Activated naive CD4-positive, alpha-beta T cell treated with anti-CD3 and anti-CD28 coated beads for 36 hours (primary cell): ENCODE measurements at regions not wholly inside any gene's neighbourhood (a gene's known extent, or its start where the extent isn't known, plus 50 kb on each side); places are given as distances from the start of the nearest gene placed in this dataset.
A peak's percentile ranks its signal among the peaks of the same experiment; 100 is the strongest.

Source experiments
- CTCF ChIA-PET: fragments of 350-600 bp; sonication (Branson Sonifier 250); formaldehyde crosslinking; loops from one replicate; lab custom pipeline; 2021; ENCODE audit warnings: antibody characterized with exemption; lab: Charles Lee
- DNase-seq: peaks from one replicate; pipeline ENCODE4 v3.0.0-alpha.2; 2020
- H3K27ac Mint-ChIP-seq: one replicate; pipeline ENCODE4 v1.8.0; 2021; ENCODE audit warnings: mild to moderate bottlenecking, mixed read lengths
- H3K27me3 Mint-ChIP-seq: one replicate; pipeline ENCODE4 v1.8.0; 2021; ENCODE audit warnings: low read depth, mixed read lengths
- H3K36me3 Mint-ChIP-seq: one replicate; pipeline ENCODE4 v1.8.0; 2021; ENCODE audit warnings: low read depth, mixed read lengths
- H3K4me1 Mint-ChIP-seq: one replicate; pipeline ENCODE4 v1.8.0; 2021; ENCODE audit warnings: low read depth, mixed read lengths
- H3K4me3 Mint-ChIP-seq: one replicate; pipeline ENCODE4 v1.8.0; 2021; ENCODE audit warnings: mild to moderate bottlenecking, moderate library complexity, mixed read lengths
- H3K9me3 Mint-ChIP-seq: one replicate; pipeline ENCODE4 v1.8.0; 2021; ENCODE audit warnings: mixed read lengths
- intact Hi-C: fragments of 100-400 bp; cut with micrococcal nuclease; formaldehyde crosslinking; loops from one replicate; pipeline ENCODE4 v1.15.1; 2023

DNA sequence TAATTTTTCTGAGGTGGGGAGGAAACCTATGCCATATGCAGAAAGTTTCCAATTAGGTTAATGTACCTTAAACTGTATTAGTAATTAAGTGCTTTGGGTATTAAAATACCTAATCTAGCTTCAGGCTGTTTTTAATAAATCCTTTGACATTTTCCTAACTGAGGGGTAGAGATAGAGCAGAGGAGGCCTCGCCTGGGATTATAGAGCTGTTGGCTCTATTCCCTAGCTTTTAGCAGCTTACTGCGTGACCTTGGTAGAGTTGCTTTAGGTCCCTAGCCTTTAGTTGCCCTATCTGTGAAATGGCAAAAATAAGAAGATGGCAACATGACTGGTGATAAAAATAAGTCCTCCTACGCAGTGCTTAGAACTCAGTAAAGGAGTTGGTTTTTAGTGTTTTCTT lies 621.0 kb downstream of the LMO4 start:
- Mint-ChIP-seq H3K4me3 (no peak overlapping the region), H3K27ac (no peak overlapping the region), H3K36me3 (no peaks in the 10 kb centered on the region), H3K27me3 (peaks cover 14% of the 10 kb centered on the region), H3K4me1 (no peaks in the 10 kb centered on the region), H3K9me3 (no peaks in the 10 kb centered on the region)
- intact Hi-C loops, result loop anchor here (5.0 kb wide), 1 partner anchor 797 kb away; no protein-coding TSS in a partner anchor
- DNase-seq, result no peak
- CTCF ChIA-PET, result no interaction called here

GRCh38 chr1:87950369-87950768 lies 621.7 kb downstream of the LMO4 start:
- Mint-ChIP-seq H3K4me3 (no peak overlapping the region), H3K4me1 (no peaks in the 10 kb centered on the region), H3K27me3 (peaks cover 13% of the 10 kb centered on the region), H3K36me3 (no peaks in the 10 kb centered on the region), H3K27ac (no peak overlapping the region), H3K9me3 (no peaks in the 10 kb centered on the region)
- intact Hi-C loops, result loop anchor here (5.0 kb wide), 1 partner anchor 798 kb away; no protein-coding TSS in a partner anchor
- DNase-seq, result no peak
- CTCF ChIA-PET, result interaction anchor here (1.1 kb wide), 1 partner anchor 97 kb away, joined by 3 read pairs; no protein-coding TSS in a partner anchor

- no peaks in the 10 kb centered on the region for H3K9me3 Mint-ChIP-seq
- H3K4me3 Mint-ChIP-seq, result no peak overlapping the region
- DNase-seq, result no peak
- no peaks in the 10 kb centered on the region for H3K36me3 Mint-ChIP-seq
- CTCF ChIA-PET, result no interaction called here
- H3K27ac Mint-ChIP-seq, result no peak overlapping the region
- no peaks in the 10 kb centered on the region for H3K4me1 Mint-ChIP-seq
- peaks cover 16% of the 10 kb centered on the region for H3K27me3 Mint-ChIP-seq
- intact Hi-C loops, result loop anchor here (5.0 kb wide), 1 partner anchor 799 kb away; no protein-coding TSS in a partner anchor
Observed at GRCh38 chr1:87951409-87951808, 622.7 kb downstream of the LMO4 start.

- no peaks in the 10 kb centered on the region for H3K36me3 Mint-ChIP-seq
- H3K4me3 Mint-ChIP-seq, result no peak overlapping the region
- no peak overlapping the region for H3K27ac Mint-ChIP-seq
- H3K4me1 Mint-ChIP-seq, result no peaks in the 10 kb centered on the region
- H3K27me3 Mint-ChIP-seq, result peaks cover 16% of the 10 kb centered on the region
- intact Hi-C loops, result loop anchor here (5.0 kb wide), 1 partner anchor 800 kb away; no protein-coding TSS in a partner anchor
- CTCF ChIA-PET, result no interaction called here
- DNase-seq, result no peak
- no peaks in the 10 kb centered on the region for H3K9me3 Mint-ChIP-seq
Observed at GRCh38 chr1:87951852-87952251, 623.2 kb downstream of the LMO4 start.

- no peak overlapping the region for H3K27ac Mint-ChIP-seq
Observed at GRCh38 chr1:87953121-87953520, 624.4 kb downstream of the LMO4 start.

DNA sequence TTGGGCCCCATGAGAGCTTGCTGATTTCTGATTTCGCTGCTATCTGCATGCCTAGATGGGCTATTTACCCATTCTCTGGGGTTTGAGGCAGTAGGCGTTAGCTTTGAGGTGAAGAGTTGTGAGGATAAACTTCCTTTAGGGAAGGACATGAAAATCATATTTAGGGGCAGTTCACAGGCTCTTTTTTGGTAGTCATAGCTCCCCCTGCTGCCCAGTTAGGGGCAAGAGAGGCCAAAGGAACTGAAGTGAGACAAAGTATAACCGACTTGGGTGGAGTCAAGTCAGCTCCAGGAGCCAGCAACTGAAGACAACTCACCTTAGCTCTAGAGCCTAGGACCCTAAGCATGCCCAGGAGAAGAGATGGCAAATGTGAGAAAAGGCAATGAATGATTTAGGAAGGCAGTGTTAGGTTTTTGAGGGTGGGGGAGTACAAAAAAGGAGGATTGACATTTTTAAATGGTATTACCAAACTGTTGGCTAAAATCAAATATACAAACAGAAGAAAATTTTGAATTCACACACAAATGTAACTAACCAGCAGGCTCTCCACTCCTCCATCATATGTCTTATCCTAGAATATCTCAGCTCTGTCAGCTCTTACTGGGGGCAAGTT lies 625.2 kb downstream of the LMO4 start:
- H3K36me3 Mint-ChIP-seq, result no peaks in the 10 kb centered on the region
- CTCF ChIA-PET, result interaction anchor here (0.6 to 1.9 kb wide), 12 partner anchors 9 to 661 kb away, joined by 3 to 8 read pairs (median 4); no protein-coding TSS in a partner anchor
- H3K27me3 Mint-ChIP-seq, result peaks cover 20% of the 10 kb centered on the region
- intact Hi-C loops, result loop anchor here (1.0 to 5.0 kb wide), 4 partner anchors 628 to 822 kb away; no protein-coding TSS in a partner anchor
- H3K27ac Mint-ChIP-seq, result no peak overlapping the region
- DNase-seq, result peak; percentile 62
- no peaks in the 10 kb centered on the region for H3K4me1 Mint-ChIP-seq
- no peaks in the 10 kb centered on the region for H3K9me3 Mint-ChIP-seq
- no peak overlapping the region for H3K4me3 Mint-ChIP-seq

More at GRCh38 chr1:87953121-87953520, 624.4 kb downstream of the LMO4 start:
- H3K9me3 Mint-ChIP-seq, result no peaks in the 10 kb centered on the region
- H3K4me3 Mint-ChIP-seq, result no peak overlapping the region
- CTCF ChIA-PET, result interaction anchor here (1.1 to 1.9 kb wide), 7 partner anchors 8 to 661 kb away, joined by 3 to 8 read pairs (median 3); no protein-coding TSS in a partner anchor
- no peaks in the 10 kb centered on the region for H3K4me1 Mint-ChIP-seq
- H3K36me3 Mint-ChIP-seq, result no peaks in the 10 kb centered on the region
- peaks cover 17% of the 10 kb centered on the region for H3K27me3 Mint-ChIP-seq
- intact Hi-C loops, result loop anchor here (1.0 to 5.0 kb wide), 4 partner anchors 627 to 821 kb away; no protein-coding TSS in a partner anchor
- DNase-seq, result no peak

GRCh38 chr1:87955038-87955437 lies 626.4 kb downstream of the LMO4 start:
- no peaks in the 10 kb centered on the region for H3K36me3 Mint-ChIP-seq
- intact Hi-C loops, result no loop called here
- CTCF ChIA-PET, result no interaction called here
- H3K27ac Mint-ChIP-seq, result no peak overlapping the region
- no peak for DNase-seq
- no peak overlapping the region for H3K4me3 Mint-ChIP-seq
- H3K9me3 Mint-ChIP-seq, result no peaks in the 10 kb centered on the region
- H3K27me3 Mint-ChIP-seq, result peaks cover 16% of the 10 kb centered on the region
- no peaks in the 10 kb centered on the region for H3K4me1 Mint-ChIP-seq

GRCh38 chr1:87956072-87956471 lies 627.4 kb downstream of the LMO4 start:
- Mint-ChIP-seq H3K27ac (no peak overlapping the region), H3K4me3 (no peak overlapping the region), H3K9me3 (no peaks in the 10 kb centered on the region), H3K36me3 (no peaks in the 10 kb centered on the region), H3K27me3 (peaks cover 16% of the 10 kb centered on the region), H3K4me1 (no peaks in the 10 kb centered on the region)
- DNase-seq, result no peak
- CTCF ChIA-PET, result interaction anchor here (0.7 kb wide), 1 partner anchor 611 kb away, joined by 3 read pairs; no protein-coding TSS in a partner anchor
- intact Hi-C loops, result no loop called here

GRCh38 chr1:87956750-87957149 lies 628.1 kb downstream of the LMO4 start:
- CTCF ChIA-PET, result no interaction called here
- DNase-seq, result no peak
- Mint-ChIP-seq H3K36me3 (no peaks in the 10 kb centered on the region), H3K9me3 (no peaks in the 10 kb centered on the region), H3K27ac (no peak overlapping the region), H3K4me1 (no peaks in the 10 kb centered on the region), H3K27me3 (peaks cover 16% of the 10 kb centered on the region), H3K4me3 (no peak overlapping the region)
- intact Hi-C loops, result no loop called here

DNA sequence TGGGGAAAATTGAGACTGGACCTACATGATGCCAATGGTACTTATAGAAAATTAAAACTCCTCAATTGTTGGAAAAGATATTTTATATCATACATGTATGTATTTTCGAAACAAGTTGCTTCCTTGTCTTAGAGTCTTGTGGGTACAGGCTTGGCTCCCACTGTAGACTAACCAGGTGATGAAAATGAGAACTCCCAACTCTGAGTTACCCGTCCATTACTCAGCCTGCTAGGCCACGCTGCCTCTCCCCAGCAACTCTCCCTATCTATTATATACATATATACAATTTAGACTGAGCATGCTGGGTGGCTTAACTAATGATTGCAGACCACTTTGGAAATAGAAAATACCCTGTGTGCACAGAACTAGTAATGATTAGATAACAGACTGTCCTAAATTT lies 628.7 kb downstream of the LMO4 start:
- intact Hi-C loops, result no loop called here
- Mint-ChIP-seq H3K27ac (no peak overlapping the region), H3K4me3 (no peak overlapping the region), H3K27me3 (peaks cover 15% of the 10 kb centered on the region), H3K9me3 (no peaks in the 10 kb centered on the region), H3K4me1 (no peaks in the 10 kb centered on the region), H3K36me3 (no peaks in the 10 kb centered on the region)
- no peak for DNase-seq
- CTCF ChIA-PET, result no interaction called here

DNA sequence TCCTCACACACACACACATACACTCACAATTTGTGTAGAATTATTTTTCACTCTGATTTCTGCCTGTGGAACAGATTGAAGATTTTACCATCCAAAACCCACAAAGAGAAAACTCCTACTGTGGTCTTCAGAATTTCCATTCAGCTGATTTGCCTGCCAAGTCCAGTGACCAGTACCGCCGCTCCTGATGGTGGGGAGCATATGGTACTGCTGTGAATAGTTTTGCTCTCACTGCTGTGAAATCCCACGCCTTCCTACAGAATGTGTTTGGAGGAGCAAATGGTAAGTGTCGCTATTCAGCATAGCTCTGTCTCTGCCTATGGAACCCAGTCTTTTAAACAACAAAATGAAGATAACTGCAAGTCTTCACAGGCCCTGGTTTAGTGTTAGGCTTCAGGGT lies 629.5 kb downstream of the LMO4 start:
- CTCF ChIA-PET, result no interaction called here
- intact Hi-C loops, result no loop called here
- H3K27ac Mint-ChIP-seq, result no peak overlapping the region
- DNase-seq, result no peak
- no peaks in the 10 kb centered on the region for H3K36me3 Mint-ChIP-seq
- peaks cover 13% of the 10 kb centered on the region for H3K27me3 Mint-ChIP-seq
- H3K4me3 Mint-ChIP-seq, result no peak overlapping the region
- H3K4me1 Mint-ChIP-seq, result no peaks in the 10 kb centered on the region
- H3K9me3 Mint-ChIP-seq, result no peaks in the 10 kb centered on the region

DNA sequence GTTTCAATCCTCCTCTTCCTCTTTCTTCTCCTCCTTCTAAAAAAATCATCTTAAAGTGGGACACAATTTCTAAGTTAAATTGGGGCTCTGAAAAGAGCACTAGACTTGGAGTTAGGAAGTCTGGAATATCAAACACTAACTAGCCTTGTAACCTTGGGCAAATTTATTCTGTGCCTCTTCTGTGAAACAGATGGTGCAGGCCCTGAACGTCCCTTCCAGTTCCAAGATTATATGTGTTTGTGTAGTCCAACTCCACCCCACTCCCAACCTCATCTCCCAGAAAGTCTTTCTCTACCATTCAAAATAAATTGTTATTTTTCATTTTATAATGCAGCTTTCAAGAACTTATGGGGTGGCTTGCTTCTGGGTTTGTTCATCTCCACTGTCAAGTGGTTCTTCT lies 630.0 kb downstream of the LMO4 start:
- Mint-ChIP-seq H3K36me3 (no peaks in the 10 kb centered on the region), H3K9me3 (no peaks in the 10 kb centered on the region)

GRCh38 chr1:87959236-87959635 lies 630.6 kb downstream of the LMO4 start:
- Mint-ChIP-seq H3K27ac (no peak overlapping the region), H3K27me3 (peaks cover 9% of the 10 kb centered on the region), H3K4me1 (no peaks in the 10 kb centered on the region), H3K36me3 (no peaks in the 10 kb centered on the region), H3K9me3 (no peaks in the 10 kb centered on the region), H3K4me3 (no peak overlapping the region)
- CTCF ChIA-PET, result no interaction called here
- intact Hi-C loops, result no loop called here
- no peak for DNase-seq

More for the DNA sequence above, 630.0 kb downstream of the LMO4 start:
- DNase-seq, result no peak
- Mint-ChIP-seq H3K27me3 (peaks cover 12% of the 10 kb centered on the region), H3K4me1 (no peaks in the 10 kb centered on the region), H3K4me3 (no peak overlapping the region), H3K27ac (no peak overlapping the region)
- CTCF ChIA-PET, result no interaction called here
- intact Hi-C loops, result no loop called here
